ENCODE measurements at regions not wholly inside any gene's neighbourhood (a gene's known extent, or its start where the extent isn't known, plus 50 kb on each side); places are given as distances from the start of the nearest gene placed in this dataset.
A peak's percentile ranks its signal among the peaks of the same experiment; 100 is the strongest.

DNA sequence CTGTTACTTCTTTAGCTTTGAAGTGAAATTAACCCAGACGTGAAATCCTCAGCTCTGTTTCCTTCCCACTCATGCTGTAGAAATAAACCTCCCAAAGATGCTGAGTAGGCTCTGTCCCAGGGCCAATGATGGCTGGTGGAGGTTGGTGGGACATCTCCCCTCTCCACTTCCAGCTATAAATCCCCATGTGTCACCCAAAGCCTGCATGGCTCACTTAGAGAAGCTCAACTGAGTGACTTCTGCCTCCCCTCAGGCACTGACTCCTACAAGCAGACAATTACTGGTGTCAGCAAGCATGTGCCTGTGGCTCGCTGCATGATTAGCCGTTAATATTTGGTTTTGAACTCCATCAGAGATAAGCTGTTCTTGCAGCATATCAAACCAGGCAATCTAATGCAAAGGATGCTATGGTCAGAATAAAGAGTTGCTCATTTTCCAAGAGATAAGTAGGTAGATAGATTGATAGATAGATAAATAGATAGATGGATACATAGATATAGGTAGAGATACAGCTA, 569.5 kb upstream of the WWC1 start:
- DNase-seq (ENCODE audit: low read depth in 4 of 4, low spot score in 3 of 4) = no peak

GRCh38 chr5:167723254-167723871, 568.1 kb upstream of the WWC1 start:
- peak; percentile 63 to 75 (median 72) for DNase-seq (ENCODE audit: low read depth in 4 of 4, low spot score in 3 of 4)

- DNase-seq (ENCODE audit: low read depth in 4 of 4, low spot score in 3 of 4) = no peak
Measured at GRCh38 chr5:167725264-167725663, 566.2 kb upstream of the WWC1 start.

GRCh38 chr5:167725741-167726140, 565.7 kb upstream of the WWC1 start:
- no peak for DNase-seq (ENCODE audit: low read depth in 4 of 4, low spot score in 3 of 4)

DNA sequence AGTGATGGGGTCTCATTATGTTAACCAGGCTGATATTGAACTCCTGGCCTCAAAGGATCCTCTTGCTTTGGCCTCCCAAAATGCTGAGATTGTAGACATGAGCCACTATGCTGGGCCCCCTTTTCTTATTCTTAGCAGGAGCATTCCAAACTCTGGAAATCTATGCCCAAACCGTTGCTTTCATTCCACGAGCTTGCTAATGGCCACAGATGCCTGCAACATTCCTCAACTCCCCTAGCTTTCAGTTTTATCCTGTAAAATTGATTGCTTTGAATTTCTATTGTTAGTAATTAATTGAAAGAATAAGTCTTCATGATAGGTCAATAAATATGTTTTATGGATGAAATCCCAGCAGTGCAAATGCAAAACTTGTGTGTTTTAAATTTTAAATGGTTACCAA, 564.8 kb upstream of the WWC1 start:
- DNase-seq (ENCODE audit: low read depth in 4 of 4, low spot score in 3 of 4) = no peak

- no peak for DNase-seq (ENCODE audit: low read depth in 4 of 4, low spot score in 3 of 4)
Measured at GRCh38 chr5:167730121-167730520, 561.3 kb upstream of the WWC1 start.

DNA sequence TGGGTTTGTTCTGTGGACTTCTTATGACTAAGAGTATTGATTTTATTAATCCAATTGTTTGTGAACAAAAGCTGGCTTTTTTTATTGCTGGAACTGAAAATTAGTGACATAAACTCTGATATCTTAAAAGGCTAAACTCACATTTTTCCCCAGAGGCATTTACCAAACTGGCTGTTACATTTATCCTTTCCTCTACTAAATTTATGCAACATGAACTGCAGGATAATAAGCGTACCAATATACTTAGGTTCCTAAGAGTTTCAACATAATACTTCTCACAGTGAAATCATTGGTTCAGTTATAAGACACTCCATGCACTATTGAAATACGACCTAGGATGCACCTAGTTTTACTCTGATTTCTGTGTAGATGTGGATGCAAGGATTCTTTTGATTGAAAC, 560.8 kb upstream of the WWC1 start:
- no peak for DNase-seq (ENCODE audit: low read depth in 4 of 4, low spot score in 3 of 4)

DNA sequence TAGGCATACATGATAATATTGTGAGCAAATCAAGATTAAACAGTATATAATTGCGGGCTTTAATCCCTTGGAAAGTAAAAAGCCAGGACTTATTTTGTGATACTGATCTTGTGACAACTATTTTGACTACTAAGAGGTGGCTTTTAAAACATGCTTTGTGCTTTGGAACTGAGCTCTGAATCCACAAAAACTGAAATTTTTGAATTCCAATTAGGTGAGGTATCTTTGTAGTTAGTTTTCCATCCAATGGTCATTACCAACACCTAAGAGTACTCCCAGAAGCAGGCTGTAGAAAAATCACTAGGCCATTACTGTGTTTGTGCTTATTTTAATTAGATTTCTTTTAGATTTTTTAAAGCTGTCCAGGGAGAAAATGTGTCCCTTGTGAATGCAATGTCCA, 559.5 kb upstream of the WWC1 start:
- DNase-seq (ENCODE audit: low read depth in 4 of 4, low spot score in 3 of 4) = no peak

DNA sequence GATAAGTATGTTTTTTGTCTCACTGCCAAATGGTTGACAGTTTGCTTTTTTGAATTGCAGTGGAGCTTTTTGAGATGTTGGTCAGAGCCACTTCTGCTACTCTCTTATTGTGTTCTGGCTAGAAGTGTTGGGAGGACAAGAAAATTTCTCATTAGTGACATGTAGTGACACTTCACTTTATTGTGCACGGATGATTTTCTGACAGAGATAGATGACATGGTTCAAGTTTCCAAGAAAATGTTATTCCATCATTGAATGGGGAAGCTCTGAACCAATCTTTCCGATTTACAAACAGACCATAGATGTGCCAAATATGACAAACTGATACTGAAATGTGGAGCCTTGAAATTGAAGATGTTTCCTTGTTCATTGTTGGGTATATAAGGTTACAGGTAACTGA, 558.9 kb upstream of the WWC1 start:
- DNase-seq (ENCODE audit: low read depth in 4 of 4, low spot score in 3 of 4) = no peak

DNA sequence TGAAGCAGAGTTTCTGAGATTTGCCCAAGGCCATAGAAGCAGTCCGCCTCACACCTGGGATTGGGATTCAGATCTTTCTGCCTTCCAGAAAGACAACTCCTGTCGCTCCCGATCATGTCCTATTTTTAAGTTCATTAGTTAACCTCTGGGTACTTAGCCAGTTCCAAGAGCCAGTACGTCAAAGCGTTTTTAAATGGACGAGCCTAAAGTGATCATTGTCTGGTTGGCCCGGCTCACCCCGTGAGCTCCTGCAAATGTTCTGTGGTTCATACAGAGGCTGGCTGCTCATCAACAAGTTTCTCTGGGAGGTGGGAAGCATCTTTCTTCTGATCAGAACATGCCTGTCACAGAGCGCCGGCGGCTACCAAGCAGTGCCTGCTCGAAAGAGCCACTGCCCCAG, 554.5 kb upstream of the WWC1 start:
- DNase-seq (ENCODE audit: low read depth in 4 of 4, low spot score in 3 of 4) = no peak

DNA sequence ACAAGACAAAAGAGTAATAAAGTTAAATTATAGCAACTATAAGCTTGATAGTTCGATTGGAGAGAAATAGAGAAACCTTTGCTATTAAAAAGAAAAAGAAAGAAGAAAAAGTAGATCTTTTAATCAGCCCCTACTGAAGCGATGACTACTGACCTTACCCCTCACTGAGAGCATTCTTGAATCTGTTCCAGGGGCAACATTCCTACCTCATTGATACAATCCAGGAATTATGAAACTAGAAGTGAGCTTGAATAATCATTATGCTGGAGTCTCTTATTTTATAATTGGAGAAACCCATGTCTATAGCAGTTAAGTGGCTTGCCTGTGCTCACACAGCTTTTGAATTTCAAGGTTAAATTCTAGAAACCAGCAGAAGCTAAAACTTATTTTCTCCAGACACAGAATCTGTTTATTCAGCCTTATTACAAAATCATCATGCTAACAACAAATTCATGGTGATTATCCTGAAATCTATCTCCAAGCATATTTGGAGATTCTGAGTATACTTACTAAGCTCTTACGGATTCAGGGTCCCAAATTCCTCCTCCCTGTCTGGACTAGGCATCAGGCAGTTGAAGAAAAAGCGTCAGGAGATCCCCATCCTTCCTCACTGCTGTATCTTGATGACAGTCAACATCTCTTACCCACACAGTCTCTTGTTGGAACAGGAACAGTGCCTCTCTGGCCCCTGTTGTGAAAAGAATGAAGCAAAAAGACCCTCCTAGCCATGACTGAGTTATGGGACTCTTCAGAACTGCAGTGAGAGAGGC, 547.6 kb upstream of the WWC1 start:
- DNase-seq (ENCODE audit: low read depth in 4 of 4, low spot score in 3 of 4) = no peak

DNA sequence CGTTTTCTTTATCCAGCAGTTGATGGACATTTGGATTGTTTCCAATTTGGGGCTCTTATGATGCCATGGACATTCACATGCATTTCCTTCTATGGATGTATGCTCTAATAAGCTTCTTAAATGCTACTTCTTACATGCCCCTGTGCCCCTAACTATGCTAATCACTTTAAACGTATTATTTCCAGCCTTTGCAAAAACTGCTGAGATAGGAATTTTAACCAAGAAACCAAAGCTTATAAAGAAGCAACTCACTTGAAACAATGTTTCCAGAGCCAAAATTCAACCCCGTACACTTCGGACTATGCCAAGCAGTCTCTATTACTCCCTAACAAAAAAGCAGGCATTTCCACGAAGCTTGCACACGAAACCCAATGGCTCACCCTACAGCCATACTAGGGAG, 545.6 kb upstream of the WWC1 start:
- no peak for DNase-seq (ENCODE audit: low read depth in 4 of 4, low spot score in 3 of 4)

GRCh38 chr5:167750586-167750985, 540.9 kb upstream of the WWC1 start:
- DNase-seq (ENCODE audit: low read depth in 4 of 4, low spot score in 3 of 4) = no peak

DNA sequence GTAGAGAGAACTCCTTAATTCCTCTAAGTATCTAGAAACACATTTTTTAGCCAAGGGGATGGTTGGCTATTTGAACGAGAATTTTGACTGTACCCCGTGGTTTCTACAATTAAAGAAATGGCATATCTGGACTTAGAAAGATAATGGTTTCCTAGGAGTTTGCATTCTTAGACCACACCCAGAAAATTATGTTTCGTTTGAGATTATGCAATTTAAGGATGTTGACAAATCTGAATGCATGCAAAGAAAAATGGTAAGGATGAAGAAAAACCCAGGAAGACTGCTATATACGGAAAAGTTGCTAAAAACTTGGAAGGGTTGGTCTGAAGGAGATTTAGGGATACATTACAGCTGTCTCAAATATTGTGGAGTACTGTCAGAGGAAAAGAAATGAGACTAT, 538.5 kb upstream of the WWC1 start:
- DNase-seq (ENCODE audit: low read depth in 4 of 4, low spot score in 3 of 4) = no peak

GRCh38 chr5:167753725-167754490, 537.5 kb upstream of the WWC1 start:
- DNase-seq (ENCODE audit: low read depth in 4 of 4, low spot score in 3 of 4) = no peak

- no peak for DNase-seq (ENCODE audit: low read depth in 4 of 4, low spot score in 3 of 4)
Measured at GRCh38 chr5:167754501-167755021, 536.9 kb upstream of the WWC1 start.

DNA sequence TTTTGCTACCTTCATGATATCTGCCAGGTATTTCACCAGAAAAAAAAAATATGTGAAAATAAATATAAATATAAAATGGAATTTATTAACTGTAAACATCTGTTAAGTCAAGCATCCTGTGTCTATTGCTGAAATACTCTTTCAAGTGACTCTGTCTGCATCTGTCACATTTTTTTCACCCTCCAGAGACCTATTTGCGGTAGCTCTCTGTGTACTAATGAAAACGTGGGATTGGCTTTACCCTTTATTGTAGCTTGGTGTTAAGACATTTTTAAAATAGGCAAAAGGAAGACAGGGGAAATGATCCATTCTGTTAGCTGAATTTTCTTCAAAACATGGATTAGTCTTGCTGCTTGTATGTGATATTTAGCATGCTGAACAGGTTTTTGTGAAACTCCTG, 536.0 kb upstream of the WWC1 start:
- no peak for DNase-seq (ENCODE audit: low read depth in 4 of 4, low spot score in 3 of 4)

GRCh38 chr5:167759057-167759821, 532.2 kb upstream of the WWC1 start:
- no peak for DNase-seq (ENCODE audit: low read depth in 4 of 4, low spot score in 3 of 4)

DNA sequence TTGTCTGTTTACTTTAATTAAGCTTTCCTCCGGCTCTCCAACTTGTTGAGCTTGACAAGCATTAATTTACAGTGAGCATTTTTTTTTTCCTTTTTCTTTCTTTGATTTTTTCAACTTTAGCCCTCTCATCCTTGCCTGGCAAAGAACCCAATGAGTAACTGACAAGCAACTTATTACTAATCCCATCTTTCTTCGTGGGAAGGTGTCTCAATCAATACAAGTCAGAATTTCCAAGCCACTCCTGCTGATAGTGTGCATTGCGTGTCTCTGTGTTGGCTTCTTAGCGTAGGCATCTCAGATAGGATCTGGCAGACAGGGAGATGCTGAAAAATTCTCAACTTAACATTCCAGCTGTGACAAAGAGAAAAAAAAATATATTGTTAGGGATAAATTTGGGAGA, 527.7 kb upstream of the WWC1 start:
- no peak for DNase-seq (ENCODE audit: low read depth in 4 of 4, low spot score in 3 of 4)

GRCh38 chr5:167764641-167765289, 526.7 kb upstream of the WWC1 start:
- no peak for DNase-seq (ENCODE audit: low read depth in 4 of 4, low spot score in 3 of 4)
